ENCODE measurements at regions not wholly inside any gene's neighbourhood (a gene's known extent, or its start where the extent isn't known, plus 50 kb on each side); places are given as distances from the start of the nearest gene placed in this dataset.

DNA sequence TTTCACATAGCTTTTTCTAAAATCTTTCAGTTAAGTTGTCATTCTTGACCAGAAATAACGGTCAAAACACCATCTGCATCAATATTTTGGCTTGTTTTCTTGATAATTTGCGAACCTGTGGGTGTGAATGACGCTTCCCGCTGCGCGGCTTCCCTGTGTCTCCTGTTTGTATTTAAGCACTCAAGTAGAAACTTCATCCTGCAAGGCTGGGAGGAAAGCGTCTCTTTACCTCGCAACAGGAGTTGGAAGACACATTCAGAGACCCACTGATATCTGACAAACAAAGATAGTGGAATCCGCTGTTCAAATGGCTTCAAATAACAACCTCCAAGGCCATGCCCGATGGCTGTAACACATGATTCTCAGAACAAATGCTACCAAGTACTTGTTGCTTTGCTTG, 704.9 kb downstream of the DCDC2C start:
- in situ Hi-C loops (cut with MboI; ENCODE audit: low pct_unique_long_range_greater_than_20kb, low sequenced_read_pairs): no loop called here
- DNase-seq: no peak

DNA sequence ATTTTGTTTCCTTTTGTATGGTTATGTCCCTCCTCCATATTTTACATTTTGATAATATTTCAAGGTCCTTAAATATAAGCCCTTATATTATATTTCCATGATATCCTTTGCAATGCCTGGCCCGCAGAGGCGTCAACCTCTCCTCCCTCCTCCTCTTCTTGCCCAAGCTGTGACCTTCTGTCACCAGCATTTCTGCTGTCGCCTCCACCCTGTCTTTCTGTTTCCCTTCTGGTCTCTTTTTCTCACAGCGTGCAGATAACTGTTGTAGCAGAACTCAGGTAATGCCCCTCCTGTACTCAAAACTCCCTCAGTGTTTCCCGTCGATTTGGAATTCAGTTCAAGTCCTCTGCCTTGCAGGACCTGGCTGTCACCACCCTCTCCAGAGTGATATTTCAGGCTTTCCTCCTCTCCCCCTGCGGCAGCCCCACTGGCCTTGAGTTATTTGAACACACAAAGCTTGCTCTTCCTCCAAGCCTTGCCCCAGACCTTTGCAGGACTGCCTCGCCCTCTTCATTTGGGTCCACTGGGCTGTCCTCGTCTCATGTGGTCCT, 709.3 kb downstream of the DCDC2C start:
- in situ Hi-C loops (cut with MboI; ENCODE audit: low pct_unique_long_range_greater_than_20kb, low sequenced_read_pairs): no loop called here

DNA sequence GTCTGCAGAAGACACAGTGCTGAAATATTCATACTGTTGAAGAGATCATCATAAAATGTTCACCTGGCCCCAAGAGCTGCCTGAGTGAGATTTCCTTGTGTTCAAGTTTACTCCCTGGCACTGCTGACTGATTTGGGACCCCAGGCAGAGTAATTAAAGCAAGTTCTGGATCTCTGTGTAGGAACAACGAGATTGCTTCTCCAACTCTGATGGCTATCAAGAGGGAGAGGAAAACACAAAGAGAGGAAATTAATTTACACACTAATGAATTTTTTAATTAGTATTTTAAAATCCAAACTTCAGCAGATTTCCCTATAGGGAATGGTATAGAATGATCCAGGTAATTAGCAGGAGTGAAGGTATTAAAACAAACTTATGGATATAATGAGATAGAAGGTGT, 711.8 kb downstream of the DCDC2C start:
- in situ Hi-C loops (cut with MboI; ENCODE audit: low pct_unique_long_range_greater_than_20kb, low sequenced_read_pairs): no loop called here
- no peak for DNase-seq

More for the DNA sequence above, 709.3 kb downstream of the DCDC2C start:
- DNase-seq: no peak

DNA sequence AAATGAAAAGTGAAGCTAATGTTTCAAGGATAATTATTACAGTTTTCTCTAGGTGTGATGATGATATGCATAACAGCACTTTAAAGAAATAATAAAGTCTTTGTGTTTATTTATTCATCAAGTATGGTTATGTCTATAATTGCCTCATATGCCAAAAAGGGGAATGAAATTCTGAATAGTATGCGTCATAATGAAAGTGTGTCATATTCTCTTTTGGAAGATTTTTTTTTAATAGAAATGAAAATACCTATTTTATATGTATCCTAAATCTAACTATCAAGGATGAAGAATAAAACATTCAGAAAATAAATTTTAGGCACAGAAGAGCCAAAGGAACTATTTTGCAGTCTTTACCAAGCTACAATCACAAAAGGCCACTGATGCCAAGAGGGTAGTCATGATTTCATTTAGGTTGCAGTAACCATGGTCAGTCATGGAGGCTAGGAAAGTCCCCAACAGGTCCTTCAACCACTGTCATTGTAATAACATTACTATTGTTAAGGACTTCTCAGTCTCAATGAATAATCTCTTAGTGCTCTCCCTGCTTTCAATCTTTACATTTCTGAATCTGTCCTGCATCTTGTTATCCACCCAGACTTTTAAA, 712.5 kb downstream of the DCDC2C start:
- in situ Hi-C loops (cut with MboI; ENCODE audit: low pct_unique_long_range_greater_than_20kb, low sequenced_read_pairs): no loop called here
- DNase-seq: no peak

DNA sequence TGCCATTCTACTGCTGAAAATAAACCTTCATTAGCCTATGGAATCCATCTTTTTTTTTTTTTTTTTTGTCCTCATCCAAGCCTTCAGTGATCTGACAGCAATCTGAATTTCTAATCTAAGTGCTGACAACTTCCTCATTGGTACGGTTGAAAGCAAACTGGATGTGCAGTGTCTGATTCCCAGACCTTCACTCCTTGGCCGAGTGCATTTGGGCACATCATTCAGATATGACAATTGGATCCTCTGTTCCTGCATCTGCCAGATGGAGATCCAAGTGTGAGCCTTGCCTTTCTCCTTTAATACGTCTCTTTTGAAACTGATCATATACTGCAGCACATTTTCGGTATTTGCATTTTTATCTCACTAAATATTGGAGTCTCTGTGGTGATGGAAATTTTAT, 713.1 kb downstream of the DCDC2C start:
- no peak for DNase-seq
- in situ Hi-C loops (cut with MboI; ENCODE audit: low pct_unique_long_range_greater_than_20kb, low sequenced_read_pairs): no loop called here

DNA sequence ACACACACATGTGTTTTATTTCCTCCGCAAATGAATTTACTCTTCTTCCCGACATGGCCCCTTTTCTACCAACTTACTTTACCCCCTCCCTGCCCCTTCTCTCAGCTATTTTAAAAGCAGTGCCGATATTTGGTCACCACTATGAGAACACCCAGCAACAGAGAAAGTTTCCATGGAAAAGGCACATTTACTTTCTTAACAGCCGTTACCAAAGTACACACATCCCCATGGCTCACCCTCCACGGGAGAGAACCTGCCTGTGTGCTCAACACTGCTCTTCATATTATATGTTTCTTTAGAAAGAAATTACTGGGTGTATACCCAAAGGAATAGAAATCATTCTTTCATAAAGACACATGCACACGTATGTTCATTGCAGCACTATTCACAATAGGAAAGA, 714.4 kb downstream of the DCDC2C start:
- no peak for DNase-seq
- in situ Hi-C loops (cut with MboI; ENCODE audit: low pct_unique_long_range_greater_than_20kb, low sequenced_read_pairs): no loop called here

DNA sequence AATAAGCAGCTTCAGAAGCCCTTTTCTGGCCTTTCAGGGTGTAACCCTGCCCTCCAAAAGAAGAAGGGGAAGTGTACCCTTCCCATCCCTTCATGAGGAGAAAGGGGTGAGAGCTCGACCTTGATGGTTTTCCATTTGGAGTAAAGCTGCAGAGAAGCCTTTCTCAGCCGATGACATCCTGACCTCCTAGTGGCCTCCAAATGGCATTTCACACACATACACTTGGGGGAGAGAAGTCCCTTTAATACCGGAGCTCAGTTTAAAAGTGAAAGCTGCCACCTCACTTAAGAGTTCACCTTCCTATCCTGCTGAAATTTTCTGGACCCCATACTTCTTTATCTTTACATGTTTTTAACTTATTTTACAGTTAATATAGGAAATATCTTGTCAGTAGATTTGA, 716.7 kb downstream of the DCDC2C start:
- in situ Hi-C loops (cut with MboI; ENCODE audit: low pct_unique_long_range_greater_than_20kb, low sequenced_read_pairs): no loop called here
- no peak for DNase-seq

DNA sequence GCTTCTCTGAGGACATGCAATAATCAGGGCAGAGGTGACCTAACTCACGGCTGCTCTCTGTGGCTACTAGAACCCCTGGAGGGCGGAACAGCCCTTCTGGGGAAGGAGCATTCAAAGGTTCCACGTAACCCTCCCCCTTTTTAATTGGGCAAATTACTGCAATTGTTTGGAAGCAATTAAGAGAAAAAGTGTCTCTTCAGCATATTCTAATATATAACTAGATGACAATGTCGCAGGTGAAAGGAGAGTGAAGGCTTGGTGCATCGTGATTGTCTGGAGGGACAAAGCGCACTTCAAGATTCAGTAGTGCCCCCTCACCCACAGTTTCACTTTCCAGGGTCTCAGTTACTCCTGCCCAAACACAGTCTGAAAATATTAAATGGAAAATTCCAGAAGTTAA, 720.8 kb downstream of the DCDC2C start:
- no peak for DNase-seq
- in situ Hi-C loops (cut with MboI; ENCODE audit: low pct_unique_long_range_greater_than_20kb, low sequenced_read_pairs): no loop called here

DNA sequence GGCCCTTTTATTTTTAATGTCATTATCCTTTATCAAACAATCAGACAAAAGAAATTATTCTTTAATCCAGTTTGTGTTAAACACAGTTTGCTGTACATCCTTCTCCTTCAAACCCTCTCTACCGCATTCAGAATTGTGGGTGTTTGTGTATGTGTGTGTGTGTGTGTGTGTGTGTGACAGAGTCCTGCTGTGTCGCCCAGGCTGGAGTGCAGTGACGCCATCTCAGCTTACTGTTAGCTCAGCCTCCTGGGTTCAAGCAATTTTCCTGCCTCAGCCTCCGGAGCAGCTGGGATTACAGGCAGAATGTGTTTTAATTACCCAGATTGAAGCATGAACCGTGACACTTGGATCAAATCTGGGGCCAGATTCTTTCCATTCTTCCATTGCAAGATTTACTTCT, 723.7 kb downstream of the DCDC2C start:
- in situ Hi-C loops (cut with MboI; ENCODE audit: low pct_unique_long_range_greater_than_20kb, low sequenced_read_pairs): no loop called here
- no peak for DNase-seq

DNA sequence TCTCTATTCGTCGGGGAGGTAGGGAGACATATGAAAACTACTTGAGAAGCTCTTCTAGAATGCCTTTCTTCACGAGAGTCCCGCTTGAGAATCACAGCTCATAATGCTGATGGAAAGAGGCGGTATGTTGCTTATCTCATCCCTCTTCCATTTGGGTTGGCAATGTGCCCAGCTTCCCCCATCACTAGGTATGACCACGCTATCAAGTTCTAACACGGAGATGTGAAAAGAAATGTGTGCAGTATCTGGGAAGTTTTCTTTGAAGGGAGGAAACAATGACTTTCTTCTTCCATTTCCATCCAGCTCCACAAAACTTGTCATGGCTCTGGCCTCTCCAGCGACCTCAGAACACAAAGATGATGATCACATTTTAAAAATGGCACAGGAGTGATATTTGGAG, 742.4 kb downstream of the DCDC2C start:
- in situ Hi-C loops (cut with MboI; ENCODE audit: low pct_unique_long_range_greater_than_20kb, low sequenced_read_pairs): no loop called here
- DNase-seq: no peak

DNA sequence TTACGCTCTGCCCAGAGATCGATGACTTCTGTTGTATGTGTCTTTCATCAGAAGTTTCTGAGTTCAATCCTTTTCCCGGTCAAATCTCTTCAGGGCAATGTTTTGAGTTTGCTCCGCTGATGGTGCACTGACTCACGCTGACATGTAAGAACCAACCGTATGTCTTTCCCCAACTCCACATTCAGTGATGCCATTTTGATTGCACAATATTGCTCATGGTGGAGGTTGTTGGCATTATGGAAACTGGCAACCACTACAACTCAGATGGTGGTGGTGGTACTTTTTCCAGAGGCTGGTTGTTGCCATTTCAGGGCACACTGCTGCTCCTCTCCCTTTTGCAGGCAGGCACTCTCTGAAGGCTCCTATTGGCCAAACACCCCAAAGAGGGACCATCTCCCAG, 751.5 kb downstream of the DCDC2C start:
- DNase-seq: no peak
- in situ Hi-C loops (cut with MboI; ENCODE audit: low pct_unique_long_range_greater_than_20kb, low sequenced_read_pairs): no loop called here

DNA sequence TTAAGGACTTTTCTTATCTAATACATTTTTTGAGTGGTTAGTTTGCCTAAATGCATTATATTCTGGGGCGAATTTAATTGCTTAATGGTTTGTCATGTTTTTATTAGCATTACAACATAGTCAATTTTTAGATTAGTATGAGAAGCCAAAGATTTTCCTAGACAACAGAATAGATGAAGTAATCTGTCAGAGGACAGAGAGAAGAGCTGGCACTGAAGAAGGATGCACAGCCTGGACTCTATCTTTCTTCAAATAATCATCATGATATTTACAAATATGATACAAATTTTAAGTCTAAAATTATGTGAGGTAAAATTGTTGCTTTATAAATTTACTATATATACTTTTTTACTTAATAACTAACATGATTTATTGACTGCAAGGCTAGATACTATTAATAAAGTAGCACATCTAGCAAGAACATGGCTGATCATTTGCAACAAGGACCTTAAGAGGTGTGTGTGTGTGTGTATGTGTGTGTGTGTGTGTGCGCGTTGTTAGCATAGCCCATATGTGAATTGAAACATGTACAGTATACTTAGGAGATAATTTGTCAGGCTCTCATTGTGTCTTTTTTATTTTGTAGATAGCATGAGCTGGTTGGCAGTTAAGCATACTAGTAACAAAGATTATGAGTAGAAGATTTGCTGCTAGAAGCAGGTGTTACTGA, 752.2 kb downstream of the DCDC2C start:
- no peak for DNase-seq

DNA sequence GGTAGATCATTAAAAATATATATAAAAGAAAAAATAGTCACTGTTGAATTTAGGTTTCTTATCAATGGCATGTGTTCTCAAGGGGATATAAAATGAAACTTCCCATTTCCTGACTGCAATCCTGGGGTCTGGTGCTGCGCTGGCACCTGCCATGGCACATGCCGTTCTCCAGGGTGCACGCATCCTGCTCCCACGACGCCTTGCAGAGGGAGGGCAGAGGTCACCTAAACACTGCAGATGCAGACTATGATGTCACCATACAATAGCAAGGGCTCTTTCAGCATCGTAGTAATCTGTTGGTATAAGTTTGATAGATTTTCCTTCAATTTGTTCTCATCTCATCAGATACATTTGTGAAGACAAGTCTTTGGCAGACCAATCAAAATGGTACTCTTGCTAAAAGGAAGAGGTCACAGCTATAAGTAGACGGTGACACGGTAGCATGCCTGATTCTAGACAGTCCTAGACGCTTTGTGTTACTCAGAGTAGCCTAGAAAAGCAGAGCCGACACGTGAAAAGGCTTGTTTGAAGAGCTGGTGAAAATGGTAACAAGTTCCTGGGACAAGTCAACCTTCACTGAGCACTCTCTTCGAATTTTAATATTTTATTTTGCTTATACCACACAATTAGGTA, 761.4 kb downstream of the DCDC2C start:
- DNase-seq: no peak
- in situ Hi-C loops (cut with MboI; ENCODE audit: low pct_unique_long_range_greater_than_20kb, low sequenced_read_pairs): no loop called here

More for the DNA sequence above, 752.2 kb downstream of the DCDC2C start:
- in situ Hi-C loops (cut with MboI; ENCODE audit: low pct_unique_long_range_greater_than_20kb, low sequenced_read_pairs): no loop called here

DNA sequence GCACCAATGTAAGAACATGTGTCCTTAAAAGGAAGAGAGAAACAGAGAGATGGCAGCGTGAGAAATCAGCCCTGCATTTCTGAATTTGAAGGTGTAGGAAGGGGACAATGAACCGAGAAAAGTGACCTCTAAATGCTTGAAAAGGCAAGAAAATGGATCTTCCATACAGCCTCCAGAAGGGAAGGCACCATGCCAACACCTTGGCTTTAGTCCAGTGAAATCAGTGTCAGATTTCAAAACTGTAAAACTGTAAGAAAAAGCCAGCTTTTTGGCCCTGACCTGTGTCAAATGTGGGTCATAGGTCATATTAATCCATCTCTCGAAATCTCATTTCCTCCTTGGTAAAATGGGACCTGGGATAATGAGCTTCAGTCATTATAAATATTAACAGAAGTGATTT, 762.3 kb downstream of the DCDC2C start:
- in situ Hi-C loops (cut with MboI; ENCODE audit: low pct_unique_long_range_greater_than_20kb, low sequenced_read_pairs): no loop called here
- no peak for DNase-seq

DNA sequence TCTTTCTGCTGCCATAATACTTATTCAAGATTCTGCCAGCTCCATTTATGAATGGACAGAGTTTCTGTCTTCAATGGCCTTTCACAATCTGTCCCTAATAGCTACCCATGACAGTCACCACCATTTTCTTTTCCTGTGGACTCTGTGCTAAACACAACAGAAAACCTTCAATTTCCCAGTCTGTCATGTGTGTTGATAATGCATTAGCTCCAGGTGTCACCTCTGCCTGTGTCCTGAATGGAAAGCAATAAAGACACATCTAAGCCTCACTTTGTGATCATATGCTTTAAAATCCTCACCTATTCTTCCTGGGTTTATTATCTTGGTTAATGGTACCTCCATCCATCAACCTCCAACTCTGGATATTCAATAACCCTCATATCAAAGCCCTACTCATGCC, 772.2 kb downstream of the DCDC2C start:
- in situ Hi-C loops (cut with MboI; ENCODE audit: low pct_unique_long_range_greater_than_20kb, low sequenced_read_pairs): no loop called here
- no peak for DNase-seq

DNA sequence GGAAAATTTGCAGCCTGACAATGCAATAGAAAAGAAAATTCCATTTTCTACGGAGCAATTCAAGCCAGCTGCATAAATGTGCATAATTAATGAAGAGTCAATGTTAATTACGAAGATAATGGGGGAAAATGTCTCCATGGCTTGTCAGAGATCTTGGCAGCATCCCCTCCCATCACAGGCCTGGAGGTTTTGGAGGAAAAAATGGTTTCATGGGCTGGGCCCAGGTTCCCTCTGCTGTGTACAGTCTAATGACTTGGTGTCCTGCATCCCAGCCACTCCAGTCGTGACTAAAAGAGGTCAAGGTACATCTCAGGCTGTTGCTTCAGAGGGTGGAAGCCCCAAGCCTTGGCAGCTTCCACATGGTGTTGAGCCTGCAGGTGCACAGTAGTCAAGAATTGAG, 779.7 kb downstream of the DCDC2C start:
- in situ Hi-C loops (cut with MboI; ENCODE audit: low pct_unique_long_range_greater_than_20kb, low sequenced_read_pairs): no loop called here

DNA sequence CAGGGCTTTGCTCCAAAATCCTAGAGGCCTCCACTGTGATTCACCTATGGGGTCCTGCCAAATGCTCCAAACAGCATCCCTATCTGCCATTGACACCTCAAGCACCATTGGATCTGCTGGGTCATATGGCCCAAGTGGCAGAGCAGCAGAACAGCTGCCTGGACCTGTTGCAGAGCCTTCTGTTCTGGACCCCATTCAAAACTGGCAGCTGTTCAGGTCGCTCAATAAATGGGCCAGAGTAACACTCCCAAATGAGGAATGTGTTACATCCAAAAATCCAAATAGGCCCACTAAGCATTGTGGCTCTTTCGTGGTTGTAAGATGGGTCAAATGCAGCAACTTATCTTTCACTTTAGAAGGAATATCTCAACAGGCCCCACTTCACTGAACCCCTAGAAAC, 783.6 kb downstream of the DCDC2C start:
- no peak for DNase-seq
- in situ Hi-C loops (cut with MboI; ENCODE audit: low pct_unique_long_range_greater_than_20kb, low sequenced_read_pairs): no loop called here

More for the DNA sequence above, 779.7 kb downstream of the DCDC2C start:
- no peak for DNase-seq

DNA sequence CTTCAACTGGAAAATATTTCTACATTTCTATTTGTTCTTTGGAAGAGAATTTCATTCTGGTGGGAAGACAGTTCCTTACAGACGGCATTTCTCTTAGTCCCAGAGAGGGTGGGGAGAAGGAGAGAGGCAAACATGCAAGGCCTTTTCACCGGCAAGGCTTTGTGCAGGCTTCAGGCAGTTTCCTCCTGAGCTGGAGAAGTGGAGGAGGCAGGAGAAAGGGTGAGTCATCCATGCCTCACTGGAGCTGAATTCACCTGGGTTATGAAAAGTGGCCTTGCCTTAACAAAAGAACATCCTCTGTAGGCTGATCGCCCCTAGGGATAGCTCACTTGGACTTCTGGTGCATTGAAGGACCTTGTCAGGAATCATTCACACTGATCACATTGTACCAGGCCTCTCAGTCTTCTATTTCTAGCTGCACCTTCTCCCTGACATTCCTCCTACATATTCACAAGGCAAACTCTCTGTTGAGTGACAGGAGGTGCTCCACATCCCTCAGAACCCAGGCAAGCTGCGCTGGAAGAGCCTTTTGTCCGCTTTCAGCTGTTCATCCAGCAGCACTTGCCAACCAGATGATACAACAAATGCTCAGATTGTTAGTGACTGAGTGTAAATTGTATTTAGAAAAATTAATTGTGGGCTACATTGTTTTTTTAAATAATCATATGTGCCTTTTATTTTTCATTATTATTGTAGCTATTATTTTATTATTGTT, 796.1 kb downstream of the DCDC2C start:
- in situ Hi-C loops (cut with MboI; ENCODE audit: low pct_unique_long_range_greater_than_20kb, low sequenced_read_pairs): no loop called here
- no peak for DNase-seq

DNA sequence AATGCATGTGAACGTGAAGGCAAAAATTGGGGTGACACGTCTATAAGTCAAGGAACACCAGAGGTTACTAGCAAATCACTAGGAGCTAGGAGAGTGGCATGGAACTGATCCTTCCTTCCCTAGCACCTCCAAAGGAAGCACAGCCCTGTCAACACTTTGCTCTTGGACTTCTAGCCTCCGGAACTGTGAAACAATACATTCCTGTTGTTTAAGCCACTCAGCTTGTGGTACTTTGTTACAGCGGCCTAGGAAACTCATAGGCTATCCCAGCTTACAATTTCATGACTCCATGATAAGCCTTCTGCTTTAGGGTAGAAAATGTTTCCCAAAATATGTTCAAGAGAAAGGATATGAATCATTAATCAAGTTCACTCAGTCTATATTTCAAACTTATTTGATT, 798.1 kb downstream of the DCDC2C start:
- in situ Hi-C loops (cut with MboI; ENCODE audit: low pct_unique_long_range_greater_than_20kb, low sequenced_read_pairs): no loop called here
- no peak for DNase-seq
